A673 (cell line): ENCODE measurements at regions not wholly inside any gene's neighbourhood (a gene's known extent, or its start where the extent isn't known, plus 50 kb on each side); places are given as distances from the start of the nearest gene placed in this dataset.

Source experiments
- BruUV-seq: library from RNA; stranded (reverse); fragments of 400-500 nt; replicated peaks from 2 replicates; lab custom pipeline; 2021; lab: Mats Ljungman, UMichigan
- CTCF ChIA-PET: fragments of 300-600 bp; sonication (Branson Sonifier 250); formaldehyde crosslinking; loops from one replicate; lab custom pipeline; 2022; ENCODE audit warnings: antibody characterized with exemption; lab: Charles Lee
- POLR2A ChIA-PET: fragments of 300-600 bp; sonication (Branson Sonifier 250); formaldehyde crosslinking; loops from one replicate; lab custom pipeline; 2022; ENCODE audit warnings: antibody characterized with exemption; ENCODE audit not compliant: low non-redundant PET; lab: Charles Lee
- DNase-seq: peaks from one replicate; pipeline ENCODE4 v3.0.0-alpha.2; 2015; ENCODE audit warnings: low spot score
- H3K27ac ChIP-seq: fragments of 200-600 bp; sonication (generic); 2 replicates; pipeline ENCODE4 v1.5.1; 2016; ENCODE audit warnings: mixed run types, low read depth, mild to moderate bottlenecking, mixed read lengths, antibody characterized with exemption, low read length; ENCODE audit not compliant: poor library complexity, severe bottlenecking
- H3K27me3 ChIP-seq: fragments of 200-600 bp; sonication (generic); replicated peaks from 2 replicates; pipeline ENCODE4 v1.6.1; 2017; ENCODE audit warnings: mixed run types, low read depth, mild to moderate bottlenecking, mixed read lengths, antibody characterized with exemption, low read length; ENCODE audit not compliant: insufficient read depth, poor library complexity
- H3K36me3 ChIP-seq: fragments of 200-600 bp; sonication (generic); 2 replicates; pipeline ENCODE4 v1.6.1; 2016; ENCODE audit warnings: mixed run types, mild to moderate bottlenecking, mixed read lengths, antibody characterized with exemption, low read length; ENCODE audit not compliant: insufficient read depth, poor library complexity, severe bottlenecking
- H3K4me1 ChIP-seq: fragments of 200-600 bp; sonication (generic); 2 replicates; pipeline ENCODE4 v1.6.1; 2017; ENCODE audit warnings: mixed run types, mild to moderate bottlenecking, mixed read lengths, antibody characterized with exemption, low read length; ENCODE audit not compliant: insufficient read depth, poor library complexity, severe bottlenecking
- H3K4me3 ChIP-seq: fragments of 200-600 bp; sonication (generic); 2 replicates; pipeline ENCODE4 v1.5.1; 2016; ENCODE audit warnings: low read depth, mixed run types, mild to moderate bottlenecking, mixed read lengths, low read length; ENCODE audit not compliant: poor library complexity, severe bottlenecking
- H3K9me3 ChIP-seq: fragments of 200-600 bp; sonication (generic); 2 replicates; pipeline ENCODE4 v1.6.1; 2016; ENCODE audit warnings: mixed run types, low read depth, mild to moderate bottlenecking, mixed read lengths, antibody characterized with exemption, low read length; ENCODE audit not compliant: poor library complexity, severe bottlenecking
- EZH2 ChIP-seq: fragments of 200-600 bp; sonication (generic); IDR thresholded peaks from 2 replicates; pipeline ENCODE4 v1.6.1; 2017; ENCODE audit warnings: borderline replicate concordance, low read depth, mild to moderate bottlenecking, mixed read lengths, antibody characterized with exemption, low read length; ENCODE audit not compliant: poor library complexity, severe bottlenecking
- intact Hi-C: fragments of 100-400 bp; cut with micrococcal nuclease; formaldehyde crosslinking; loops from one replicate; pipeline ENCODE4 v1.10.0; 2022; ENCODE audit not compliant: unreplicated experiment
- TF ChIP-seq, protein P1 (sequence below): fragments of 300-800, 200-600 bp; sonication (generic); conservative IDR thresholded peaks from 2 replicates; pipeline ENCODE4 v1.5.1; 2017; ENCODE audit warnings: low read depth, mild to moderate bottlenecking, antibody characterized with exemption, low read length, moderate library complexity, mixed read lengths

- H3K9me3 ChIP-seq = no peaks in the 10 kb centered on the region
- no peak for DNase-seq
- POLR2A ChIA-PET = interaction anchor here (0.6 kb wide), 1 partner anchor 12 kb away, joined by 7 read pairs; no protein-coding TSS in a partner anchor
- BruUV-seq = no TSS peak
- no peak for TF ChIP-seq EZH2
- TF ChIP-seq, protein P1, sequence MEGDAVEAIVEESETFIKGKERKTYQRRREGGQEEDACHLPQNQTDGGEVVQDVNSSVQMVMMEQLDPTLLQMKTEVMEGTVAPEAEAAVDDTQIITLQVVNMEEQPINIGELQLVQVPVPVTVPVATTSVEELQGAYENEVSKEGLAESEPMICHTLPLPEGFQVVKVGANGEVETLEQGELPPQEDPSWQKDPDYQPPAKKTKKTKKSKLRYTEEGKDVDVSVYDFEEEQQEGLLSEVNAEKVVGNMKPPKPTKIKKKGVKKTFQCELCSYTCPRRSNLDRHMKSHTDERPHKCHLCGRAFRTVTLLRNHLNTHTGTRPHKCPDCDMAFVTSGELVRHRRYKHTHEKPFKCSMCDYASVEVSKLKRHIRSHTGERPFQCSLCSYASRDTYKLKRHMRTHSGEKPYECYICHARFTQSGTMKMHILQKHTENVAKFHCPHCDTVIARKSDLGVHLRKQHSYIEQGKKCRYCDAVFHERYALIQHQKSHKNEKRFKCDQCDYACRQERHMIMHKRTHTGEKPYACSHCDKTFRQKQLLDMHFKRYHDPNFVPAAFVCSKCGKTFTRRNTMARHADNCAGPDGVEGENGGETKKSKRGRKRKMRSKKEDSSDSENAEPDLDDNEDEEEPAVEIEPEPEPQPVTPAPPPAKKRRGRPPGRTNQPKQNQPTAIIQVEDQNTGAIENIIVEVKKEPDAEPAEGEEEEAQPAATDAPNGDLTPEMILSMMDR = no peak
- no peak overlapping the region for H3K27ac ChIP-seq
- H3K4me3 ChIP-seq = no peak overlapping the region
- intact Hi-C loops = loop anchor here (5.0 kb wide), 1 partner anchor 157 kb away; no protein-coding TSS in a partner anchor
- CTCF ChIA-PET = no interaction called here
- H3K4me1 ChIP-seq = peaks cover 24% of the 10 kb centered on the region
- H3K36me3 ChIP-seq = no peaks in the 10 kb centered on the region
- no peaks in the 10 kb centered on the region for H3K27me3 ChIP-seq
These were observed 1210.6 kb downstream of the SORCS1 start for GRCh38 chr10:105953861-105954260.

DNA sequence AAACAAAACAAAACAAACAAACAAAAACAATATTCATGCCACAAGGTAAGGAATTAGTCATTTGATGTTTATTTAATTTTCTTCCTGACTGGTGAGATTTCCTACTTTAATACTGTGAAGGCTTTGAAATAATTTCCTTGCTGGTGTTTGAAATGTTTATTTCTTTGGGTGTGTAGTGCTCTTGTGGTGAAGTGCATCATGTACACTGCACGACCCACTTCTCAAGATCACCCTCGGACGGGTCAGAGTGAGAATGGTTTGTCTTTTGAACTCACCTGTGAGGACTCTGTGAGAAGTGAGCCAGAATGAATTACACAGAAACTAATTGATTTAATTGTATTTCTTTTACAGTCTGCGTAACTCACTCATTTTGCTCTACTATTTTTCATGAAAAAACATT lies 1211.5 kb downstream of the SORCS1 start:
- intact Hi-C loops = loop anchor here (5.0 kb wide), 1 partner anchor 156 kb away; no protein-coding TSS in a partner anchor
- peaks cover 24% of the 10 kb centered on the region for H3K4me1 ChIP-seq
- no peak for TF ChIP-seq EZH2
- TF ChIP-seq, protein P1 = no peak
- POLR2A ChIA-PET = no interaction called here
- no peak for DNase-seq
- CTCF ChIA-PET = no interaction called here
- H3K9me3 ChIP-seq = no peaks in the 10 kb centered on the region
- H3K36me3 ChIP-seq = no peaks in the 10 kb centered on the region
- peak overlapping the region; percentile 64 for H3K27ac ChIP-seq
- no peak overlapping the region for H3K4me3 ChIP-seq
- no TSS peak for BruUV-seq
- H3K27me3 ChIP-seq = no peaks in the 10 kb centered on the region

GRCh38 chr10:105952153-105952552 lies 1212.4 kb downstream of the SORCS1 start:
- Histone ChIP-seq H3K36me3 (no peaks in the 10 kb centered on the region), H3K27ac (peak overlapping the region; percentile 64), H3K4me1 (peaks cover 24% of the 10 kb centered on the region), H3K9me3 (no peaks in the 10 kb centered on the region), H3K4me3 (no peak overlapping the region), H3K27me3 (no peaks in the 10 kb centered on the region)
- ChIA-PET CTCF (interaction anchor here (0.5 to 1.0 kb wide), 3 partner anchors 19 to 40 kb away, joined by 3 to 7 read pairs (median 3); no protein-coding TSS in a partner anchor), POLR2A (interaction anchor here (0.5 kb wide), 1 partner anchor 95 kb away, joined by 5 read pairs; no protein-coding TSS in a partner anchor)
- TF ChIP-seq, protein P1 = no peak
- no peak for TF ChIP-seq EZH2
- no TSS peak for BruUV-seq
- peak; percentile 64 for DNase-seq
- intact Hi-C loops = loop anchor here (5.0 kb wide), 1 partner anchor 155 kb away; no protein-coding TSS in a partner anchor
